Forelimb muscle (tissue), 1 donor: ENCODE measurements at regions not wholly inside any gene's neighbourhood (a gene's known extent, or its start where the extent isn't known, plus 50 kb on each side); places are given as distances from the start of the nearest gene placed in this dataset.
"Not testable (repeated sequence)": the region's sequence is repeated elsewhere in the genome, so short reads cannot be mapped to it uniquely, and the experiment has no call there.

Experiments used
- DNase-seq: peaks from one replicate; pipeline ENCODE4 v3.0.0-alpha.2; 2013; ENCODE audit warnings: low read depth

- no peak for DNase-seq
Observed at GRCh38 chrX:114272096-114272686, 311.7 kb upstream of the HTR2C start.

GRCh38 chrX:114270371-114270770 is 313.5 kb upstream of the HTR2C start:
- not testable (repeated sequence) for DNase-seq

- no peak for DNase-seq
Observed at GRCh38 chrX:114268643-114269042, 315.2 kb upstream of the HTR2C start.

- no peak for DNase-seq
Observed at GRCh38 chrX:114267142-114267541, 316.7 kb upstream of the HTR2C start.

- no peak for DNase-seq
Observed at GRCh38 chrX:114252186-114252585, 331.7 kb upstream of the HTR2C start.

- DNase-seq: no peak
Observed at GRCh38 chrX:114251575-114251974, 332.3 kb upstream of the HTR2C start.

- no peak for DNase-seq
Observed at GRCh38 chrX:114221445-114221844, 362.4 kb upstream of the HTR2C start.

- no peak for DNase-seq
Observed at GRCh38 chrX:114210879-114211278, 373.0 kb upstream of the HTR2C start.

- no peak for DNase-seq
Observed at GRCh38 chrX:114201622-114202021, 382.3 kb upstream of the HTR2C start.

GRCh38 chrX:114181195-114181594 is 402.7 kb upstream of the HTR2C start:
- DNase-seq: no peak

GRCh38 chrX:114178126-114178525 is 405.8 kb upstream of the HTR2C start:
- no peak for DNase-seq

GRCh38 chrX:114167276-114167675 is 416.6 kb upstream of the HTR2C start:
- DNase-seq: not testable (repeated sequence)

GRCh38 chrX:114166601-114167000 is 417.3 kb upstream of the HTR2C start:
- DNase-seq: no peak

GRCh38 chrX:114165537-114165936 is 418.3 kb upstream of the HTR2C start:
- no peak for DNase-seq

GRCh38 chrX:114162068-114162735 is 421.7 kb upstream of the HTR2C start:
- DNase-seq: no peak

- DNase-seq: no peak
Observed at GRCh38 chrX:114152801-114153200, 431.1 kb upstream of the HTR2C start.

GRCh38 chrX:114152130-114152529 is 431.8 kb upstream of the HTR2C start:
- no peak for DNase-seq

GRCh38 chrX:114134465-114134864 is 449.4 kb upstream of the HTR2C start:
- no peak for DNase-seq

- no peak for DNase-seq
Observed at GRCh38 chrX:114127411-114128025, 456.4 kb upstream of the HTR2C start.

- DNase-seq: no peak
Observed at GRCh38 chrX:114127005-114127404, 456.9 kb upstream of the HTR2C start.

GRCh38 chrX:114101081-114101480 is 482.8 kb upstream of the HTR2C start:
- DNase-seq: no peak

GRCh38 chrX:114097866-114098265 is 486.0 kb upstream of the HTR2C start:
- no peak for DNase-seq

- no peak for DNase-seq
Observed at GRCh38 chrX:114097427-114097826, 486.5 kb upstream of the HTR2C start.
